Transverse colon (tissue), 4 donors: ENCODE measurements at regions not wholly inside any gene's neighbourhood (a gene's known extent, or its start where the extent isn't known, plus 50 kb on each side); places are given as distances from the start of the nearest gene placed in this dataset.

Experiments used
- DNase-seq: peaks from one replicate; pipeline ENCODE4 v3.0.0-alpha.2; 2019
- H3K27ac ChIP-seq, 4 donors: fragments of 200-600 bp; sonication (generic); 2 replicates each; pipeline ENCODE4 v1.5.1; 2016 to 2018; ENCODE audit warnings: inconsistent platforms in 4 of 4
- H3K27me3 ChIP-seq: fragments of 200-600 bp; sonication (generic); 2 replicates; pipeline ENCODE4 v1.5.1; 2017; ENCODE audit warnings: inconsistent platforms
- H3K36me3 ChIP-seq, 4 donors: fragments of 200-600 bp; sonication (generic); 2 replicates each; pipeline ENCODE4 v1.5.1; 2017 to 2019; ENCODE audit warnings: inconsistent platforms in 4 of 4
- H3K4me1 ChIP-seq, 4 donors: fragments of 200-600 bp; sonication (generic); 2 replicates each; pipeline ENCODE4 v1.5.1; 2017 to 2020; ENCODE audit warnings: inconsistent platforms in 4 of 4
- H3K4me3 ChIP-seq, 4 donors: fragments of 200-600 bp; sonication (generic); 1 replicate in 1 of 4; 2 replicates in 3 of 4; pipeline versions ENCODE4 v1.5.1 to v1.6.1; 2017 to 2019; ENCODE audit warnings: inconsistent platforms in 4 of 4
- H3K9me3 ChIP-seq, 2 donors: fragments of 200-600 bp; sonication (generic); 2 replicates each; pipeline ENCODE4 v1.5.1; 2017 to 2019; ENCODE audit warnings: inconsistent platforms in 2 of 2
- EP300 ChIP-seq: sonication (generic); formaldehyde crosslinking; IDR thresholded peaks from one replicate; pipeline ENCODE4 v1.6.1; 2017; ENCODE audit warnings: antibody characterized with exemption, low read depth
- POLR2A ChIP-seq: fragments of 450-650 bp; IDR thresholded peaks from one replicate; pipeline ENCODE4 v1.6.1; 2016; ENCODE audit warnings: antibody characterized with exemption, mild to moderate bottlenecking, moderate library complexity
- POLR2AphosphoS5 ChIP-seq, 3 donors: sonication (generic); formaldehyde crosslinking; IDR thresholded peaks; one replicate each; pipeline ENCODE4 v1.6.1; 2016; ENCODE audit warnings: antibody characterized with exemption in 3 of 3
- WGBS, 2 donors: methylation state at CpG; one replicate each; pipeline ENCODE4 v1.1.5; 2018; ENCODE audit warnings: low coverage in 1 of 2; 5-methylcytosine and 5-hydroxymethylcytosine counted together
- in situ Hi-C, 4 donors: fragments of 200-750 bp; cut with MboI; loops; one replicate each; pipeline versions ENCODE4 v1.15.0 to v1.15.1; 2017; ENCODE audit warnings: low sequenced_read_pairs in 3 of 4, low pct_ligation_motif_present in 1 of 4, low pct_unique_long_range_greater_than_20kb in 1 of 4
- intact Hi-C: fragments of 100-400 bp; cut with DNase I; formaldehyde crosslinking; loops from one replicate; pipeline ENCODE4 v1.15.1; 2023; ENCODE audit warnings: low total_unique reads
- TF ChIP-seq, protein P1 (sequence below), 5 experiments: fragments of 200-600 bp in 3 of 5; fragments of 450-650 bp in 2 of 5; sonication (generic) in 3 of 5; IDR thresholded peaks; 1 replicate in 2 of 5; 2 replicates in 3 of 5; pipeline ENCODE4 v1.5.1; 2016 to 2017; ENCODE audit warnings: antibody characterized with exemption in 5 of 5, inconsistent platforms in 3 of 5, mild to moderate bottlenecking in 2 of 5, moderate library complexity in 1 of 5

DNA sequence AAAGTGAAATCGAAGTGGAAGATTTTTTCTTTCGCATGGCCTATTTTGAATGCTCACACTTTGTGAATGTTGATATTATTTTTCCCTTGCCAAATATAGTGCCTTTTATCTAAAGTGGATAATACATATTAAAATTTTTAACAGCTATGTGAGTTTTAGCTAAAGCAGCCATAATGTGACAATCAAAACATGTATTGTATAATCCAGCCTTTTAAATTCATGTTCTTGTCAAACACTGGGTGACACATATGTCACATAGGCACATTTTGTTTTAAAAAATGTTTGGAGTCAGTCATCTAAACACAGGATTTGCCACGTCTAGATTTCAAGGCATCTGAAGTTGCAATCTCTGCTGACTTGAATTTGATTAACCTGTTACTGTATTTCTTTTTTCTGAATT is 1256.6 kb downstream of the SLITRK1 start:
- Histone ChIP-seq H3K36me3 (no peaks in the 10 kb centered on the region), H3K4me1 (no peaks in the 10 kb centered on the region), H3K4me3 (no peak overlapping the region), H3K27me3 (no peaks in the 10 kb centered on the region), H3K9me3 (peaks cover 0 to 4% of the 10 kb centered on the region in 2 donors), H3K27ac (no peak overlapping the region)
- 59 to 63% methylated on average over 3 of the region's 3 CpGs for WGBS, 2 donors
- TF ChIP-seq POLR2AphosphoS5 (IDR thresholded peaks at IDR 0.05) (no peak), POLR2A (no peak), EP300 (no peak)
- TF ChIP-seq, protein P1, sequence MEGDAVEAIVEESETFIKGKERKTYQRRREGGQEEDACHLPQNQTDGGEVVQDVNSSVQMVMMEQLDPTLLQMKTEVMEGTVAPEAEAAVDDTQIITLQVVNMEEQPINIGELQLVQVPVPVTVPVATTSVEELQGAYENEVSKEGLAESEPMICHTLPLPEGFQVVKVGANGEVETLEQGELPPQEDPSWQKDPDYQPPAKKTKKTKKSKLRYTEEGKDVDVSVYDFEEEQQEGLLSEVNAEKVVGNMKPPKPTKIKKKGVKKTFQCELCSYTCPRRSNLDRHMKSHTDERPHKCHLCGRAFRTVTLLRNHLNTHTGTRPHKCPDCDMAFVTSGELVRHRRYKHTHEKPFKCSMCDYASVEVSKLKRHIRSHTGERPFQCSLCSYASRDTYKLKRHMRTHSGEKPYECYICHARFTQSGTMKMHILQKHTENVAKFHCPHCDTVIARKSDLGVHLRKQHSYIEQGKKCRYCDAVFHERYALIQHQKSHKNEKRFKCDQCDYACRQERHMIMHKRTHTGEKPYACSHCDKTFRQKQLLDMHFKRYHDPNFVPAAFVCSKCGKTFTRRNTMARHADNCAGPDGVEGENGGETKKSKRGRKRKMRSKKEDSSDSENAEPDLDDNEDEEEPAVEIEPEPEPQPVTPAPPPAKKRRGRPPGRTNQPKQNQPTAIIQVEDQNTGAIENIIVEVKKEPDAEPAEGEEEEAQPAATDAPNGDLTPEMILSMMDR (IDR thresholded peaks at IDR 0.05): no peak
- in situ Hi-C loops (no loop called here), intact Hi-C loops (no loop called here)
- DNase-seq: no peak

DNA sequence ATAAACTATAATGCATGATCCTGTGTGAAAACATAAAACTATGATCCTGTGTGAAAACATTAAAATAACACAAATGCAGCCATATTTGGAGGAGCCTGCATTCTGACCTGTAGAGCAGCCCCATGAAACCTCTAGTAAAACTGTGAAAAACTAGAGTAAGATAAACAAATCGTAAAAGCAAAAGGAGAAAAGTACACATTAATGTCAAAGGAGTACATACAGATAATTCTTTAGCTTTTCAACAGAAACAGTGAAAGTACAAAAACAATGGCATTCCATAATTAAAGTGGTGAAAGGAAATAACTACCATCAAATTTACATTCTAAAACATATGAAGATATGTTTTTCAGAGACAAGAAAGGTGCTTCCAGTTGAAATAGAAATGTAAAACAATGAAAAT is 1267.2 kb downstream of the SLITRK1 start:
- Histone ChIP-seq H3K9me3 (peaks cover 0 to 2% of the 10 kb centered on the region in 2 donors), H3K4me1 (no peaks in the 10 kb centered on the region), H3K4me3 (no peak overlapping the region), H3K27me3 (no peaks in the 10 kb centered on the region), H3K36me3 (no peaks in the 10 kb centered on the region), H3K27ac (no peak overlapping the region)
- in situ Hi-C loops (no loop called here), intact Hi-C loops (no loop called here)
- WGBS, 2 donors: 14 to 36% methylated on average over 1 of the region's 1 CpG
- DNase-seq: no peak
- TF ChIP-seq EP300 (no peak), POLR2A (no peak), POLR2AphosphoS5 (IDR thresholded peaks at IDR 0.05) (no peak)
- TF ChIP-seq, protein P1 (IDR thresholded peaks at IDR 0.05): no peak

DNA sequence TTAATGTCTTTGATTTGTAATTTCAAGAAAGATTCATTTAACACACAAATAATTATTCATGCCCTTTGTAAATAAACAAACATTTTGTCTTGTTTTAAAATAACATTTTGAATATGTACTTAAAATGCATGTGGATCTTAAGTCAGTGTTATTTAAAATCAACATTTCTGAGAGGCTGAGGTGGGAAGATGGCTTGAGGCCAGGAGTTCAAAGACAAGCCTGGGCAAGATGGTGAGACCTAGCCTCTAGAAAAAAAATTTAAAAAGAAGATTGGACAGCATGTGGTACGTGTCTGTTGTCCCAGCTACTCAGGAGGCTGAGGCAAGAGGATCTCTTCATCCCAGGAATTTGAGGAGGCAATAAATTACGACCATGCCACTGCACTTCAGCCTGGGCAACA is 1268.2 kb downstream of the SLITRK1 start:
- no peak for DNase-seq
- H3K27ac ChIP-seq: no peak overlapping the region
- H3K36me3 ChIP-seq: no peaks in the 10 kb centered on the region
- in situ Hi-C loops: no loop called here
- H3K27me3 ChIP-seq: no peaks in the 10 kb centered on the region
- TF ChIP-seq POLR2A (no peak), EP300 (no peak), POLR2AphosphoS5 (IDR thresholded peaks at IDR 0.05) (no peak)
- TF ChIP-seq, protein P1 (IDR thresholded peaks at IDR 0.05): no peak
- no peaks in the 10 kb centered on the region for H3K4me1 ChIP-seq
- H3K9me3 ChIP-seq: no peaks in the 10 kb centered on the region
- intact Hi-C loops: no loop called here
- no peak overlapping the region for H3K4me3 ChIP-seq
- 39 to 50% methylated on average over 2 of the region's 2 CpGs for WGBS, 2 donors

DNA sequence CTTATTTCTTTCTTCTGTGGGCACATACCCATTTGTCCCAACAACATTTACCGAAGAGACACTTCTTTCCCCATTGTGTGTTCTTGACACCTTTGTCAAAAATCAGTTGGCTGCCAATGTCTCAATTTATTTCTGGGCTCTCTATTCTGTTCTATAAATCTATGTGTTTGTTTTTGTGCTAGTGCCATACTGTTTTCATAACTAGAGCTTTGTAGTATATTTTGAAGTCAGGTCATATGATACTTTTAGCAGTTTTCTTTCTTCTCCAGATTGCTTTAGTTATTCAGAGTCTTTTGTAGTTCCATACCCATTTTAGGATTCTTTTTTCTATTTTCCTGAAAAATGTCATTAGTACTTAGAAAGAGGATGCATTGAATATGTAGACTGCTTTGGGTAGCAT is 1276.3 kb downstream of the SLITRK1 start:
- peaks cover 17 to 18% of the 10 kb centered on the region in 2 donors for H3K9me3 ChIP-seq
- no peaks in the 10 kb centered on the region for H3K27me3 ChIP-seq
- no peak overlapping the region for H3K4me3 ChIP-seq
- in situ Hi-C loops (no loop called here), intact Hi-C loops (no loop called here)
- 92 to 100% methylated on average over 1 of the region's 1 CpG for WGBS, 2 donors
- no peak for DNase-seq
- H3K4me1 ChIP-seq: no peaks in the 10 kb centered on the region
- H3K27ac ChIP-seq: no peak overlapping the region
- TF ChIP-seq EP300: no peak
- TF ChIP-seq POLR2A: no peak
- TF ChIP-seq, protein P1 (IDR thresholded peaks at IDR 0.05): no peak
- TF ChIP-seq POLR2AphosphoS5 (IDR thresholded peaks at IDR 0.05): no peak
- H3K36me3 ChIP-seq: peaks cover 0 to 1% (median 0%) of the 10 kb centered on the region in 4 donors
